Stimulated activated CD8-positive, alpha-beta memory T cell treated with anti-CD3 and anti-CD28 coated beads, Interleukin-2, amount 100 ng/mL, for 48 hours (primary cell): ENCODE measurements at regions not wholly inside any gene's neighbourhood (a gene's known extent, or its start where the extent isn't known, plus 50 kb on each side); places are given as distances from the start of the nearest gene placed in this dataset.
"Not testable (repeated sequence)": the region's sequence is repeated elsewhere in the genome, so short reads cannot be mapped to it uniquely, and the experiment has no call there.

ENCODE experiments used
- DNase-seq, 2 donors: peaks; one replicate each; pipeline ENCODE4 v3.0.0-alpha.2; 2020; ENCODE audit warnings: low read depth in 2 of 2

- DNase-seq = no peak
Measured at GRCh38 chr19:5290336-5291262, 50.0 kb downstream of the PTPRS start.

DNA sequence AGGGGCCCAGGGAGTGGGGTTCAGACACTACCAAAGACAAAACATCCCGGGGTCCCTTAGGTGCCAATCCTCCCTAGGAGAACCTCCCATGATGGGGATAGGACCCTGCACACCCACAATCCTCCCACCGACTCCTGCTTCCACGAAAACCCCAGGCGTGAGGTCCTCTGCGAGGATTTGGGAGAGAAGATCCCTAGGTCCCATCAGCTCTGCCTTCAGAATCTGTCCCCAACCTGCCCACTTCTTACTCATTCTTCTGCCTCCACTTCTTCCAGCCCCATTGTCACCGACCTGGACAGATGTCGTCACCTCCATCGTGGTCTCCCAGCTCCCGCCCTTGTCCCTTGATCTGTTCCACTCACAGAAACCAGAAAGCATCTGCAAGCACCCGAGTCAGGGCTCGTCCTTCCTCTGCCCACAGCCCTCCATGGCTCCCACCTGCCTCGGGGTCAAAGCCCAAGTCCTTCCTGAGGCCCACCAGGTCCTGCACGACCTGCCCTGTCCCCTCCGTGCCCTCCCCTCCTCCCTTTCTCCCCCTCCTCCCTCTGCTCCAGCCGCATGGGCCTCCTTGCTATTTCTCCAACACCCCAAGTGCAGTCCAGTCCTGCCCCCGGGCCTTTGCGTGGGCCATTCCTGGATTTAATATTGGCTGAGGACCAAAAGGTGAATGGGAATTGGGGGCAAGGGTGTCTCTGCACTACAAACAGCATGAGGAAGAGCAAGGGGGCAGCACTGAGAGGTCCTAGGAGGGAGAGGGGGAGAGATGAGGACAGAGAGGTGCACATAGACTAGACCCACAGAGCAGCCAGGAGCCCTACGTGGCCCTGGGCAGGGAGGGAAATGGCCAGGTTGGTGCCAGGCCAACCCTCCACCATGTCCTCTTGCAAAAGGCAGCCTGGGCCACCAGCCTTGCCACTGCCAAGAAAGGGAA, 51.3 kb downstream of the PTPRS start:
- no peak for DNase-seq

DNA sequence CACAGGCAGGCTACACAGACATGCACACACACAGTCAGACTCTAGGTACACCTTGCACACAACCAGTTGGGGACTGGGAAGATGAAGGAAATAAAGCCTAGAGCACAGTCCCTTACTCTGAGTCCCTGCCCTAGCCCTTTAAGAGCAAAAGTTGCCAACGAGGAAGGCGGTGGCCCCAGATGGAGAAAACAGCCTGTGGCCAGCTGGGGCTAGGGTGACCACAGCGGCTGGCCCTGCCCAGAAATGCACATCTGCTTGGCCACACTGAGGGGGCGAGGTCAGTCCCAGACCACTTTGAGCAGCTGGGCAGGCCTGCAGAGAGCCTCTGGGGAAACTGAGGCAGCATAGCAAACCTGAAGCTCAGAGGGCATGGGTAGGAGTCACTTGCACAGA, 52.3 kb downstream of the PTPRS start:
- no peak for DNase-seq

DNA sequence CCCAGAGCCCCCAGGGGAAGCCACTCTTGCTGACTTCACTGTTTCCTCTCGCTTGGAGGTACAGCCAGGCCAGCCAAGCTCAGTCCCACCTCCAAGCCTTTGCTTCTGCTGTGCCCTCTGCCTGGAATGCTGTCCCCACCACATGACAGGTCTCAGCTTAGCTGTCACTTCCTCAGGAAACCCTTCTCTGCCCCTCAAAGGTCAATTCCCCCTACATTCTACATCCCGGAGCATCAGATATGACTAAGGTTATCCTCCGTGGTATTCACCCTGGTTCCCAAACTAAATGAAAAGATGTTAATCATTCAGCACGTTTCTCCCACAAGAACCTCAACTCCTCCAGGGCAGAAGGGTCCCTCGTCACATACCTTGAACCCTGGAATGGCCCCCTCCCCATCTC, 53.5 kb downstream of the PTPRS start:
- DNase-seq = no peak

GRCh38 chr19:5286465-5287029, 54.1 kb downstream of the PTPRS start:
- no peak for DNase-seq

DNA sequence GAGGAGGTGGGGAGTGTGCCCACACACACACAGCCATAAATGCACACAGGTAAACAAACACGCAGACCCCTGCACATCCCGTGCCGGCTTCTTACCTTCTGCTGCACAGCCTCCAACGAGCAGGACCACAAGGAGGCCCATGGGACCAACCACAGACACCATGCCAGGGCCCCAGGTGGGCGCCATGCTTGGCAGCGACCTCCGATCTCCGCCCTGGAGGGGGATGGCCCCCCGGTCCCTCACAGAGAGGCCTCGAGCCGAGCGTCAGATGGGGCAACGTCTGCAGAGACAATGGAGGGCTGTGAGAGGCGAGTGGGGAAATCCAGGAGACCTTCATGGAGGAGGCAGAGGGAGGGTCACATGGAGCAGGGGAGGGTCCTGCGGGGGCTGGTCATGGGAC, 54.7 kb downstream of the PTPRS start:
- no peak for DNase-seq

DNA sequence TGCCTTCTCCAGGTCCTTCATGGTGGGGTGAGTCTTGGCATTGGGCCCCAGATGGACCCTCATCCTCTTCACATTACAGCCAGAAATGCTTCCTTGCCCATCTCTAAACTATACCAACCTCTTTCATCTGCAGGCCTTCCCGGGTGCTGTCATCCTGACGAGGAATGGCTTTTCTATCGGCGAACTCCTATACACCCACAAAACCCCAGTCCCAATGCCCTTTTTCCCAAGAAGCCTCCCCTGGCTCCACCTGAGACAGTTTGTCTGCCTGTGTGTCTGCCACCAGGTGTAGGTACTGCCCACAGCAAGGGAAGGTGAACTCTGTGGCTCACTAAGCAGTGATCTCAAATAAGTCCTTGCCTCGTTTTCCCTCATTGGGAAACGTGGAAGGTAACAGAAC, 55.3 kb downstream of the PTPRS start:
- no peak for DNase-seq

GRCh38 chr19:5282901-5283300, 57.7 kb downstream of the PTPRS start:
- no peak for DNase-seq

DNA sequence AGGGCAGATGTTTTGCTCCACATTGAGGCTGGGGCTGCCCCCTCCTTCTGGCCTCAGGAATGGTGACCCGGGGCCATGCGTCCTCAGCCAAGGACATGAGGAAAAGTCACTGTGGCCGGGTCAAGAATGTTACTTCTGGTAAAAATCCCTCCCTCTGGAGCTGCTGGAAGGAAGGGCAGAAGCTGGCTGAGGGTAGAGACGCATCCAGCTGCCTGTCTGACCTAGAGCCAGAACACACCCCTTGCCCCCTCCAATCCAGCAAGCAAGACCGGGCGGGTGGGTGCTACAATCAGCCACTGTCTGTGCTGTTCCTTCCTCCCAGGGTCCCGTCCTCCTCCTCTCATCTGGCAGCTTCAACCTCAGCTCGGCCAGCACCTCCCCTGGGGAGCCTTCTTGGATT, 59.0 kb downstream of the PTPRS start:
- DNase-seq = no peak

GRCh38 chr19:5275668-5276067, 64.9 kb downstream of the PTPRS start:
- not testable (repeated sequence) for DNase-seq

- no peak for DNase-seq
Measured at GRCh38 chr19:5273782-5274181, 66.8 kb downstream of the PTPRS start.

DNA sequence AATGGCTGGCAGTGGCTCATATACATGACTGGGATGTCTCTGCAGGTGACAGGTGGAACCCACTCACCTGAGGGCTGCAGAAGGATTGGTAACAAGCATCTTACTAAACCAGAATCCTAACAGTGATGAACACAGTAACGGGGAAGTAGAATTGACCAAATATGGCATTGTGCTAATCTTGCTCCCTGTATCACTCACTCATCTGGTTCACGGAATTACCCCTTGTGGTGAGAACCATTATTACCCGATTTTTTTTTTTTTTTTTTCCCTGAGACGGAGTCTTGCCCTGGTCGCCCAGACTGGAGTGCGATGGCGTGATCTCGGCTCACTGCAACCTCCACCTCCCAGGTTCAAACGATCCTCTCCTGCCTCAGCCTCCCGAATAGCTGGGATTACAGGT, 69.5 kb downstream of the PTPRS start:
- no peak for DNase-seq

DNA sequence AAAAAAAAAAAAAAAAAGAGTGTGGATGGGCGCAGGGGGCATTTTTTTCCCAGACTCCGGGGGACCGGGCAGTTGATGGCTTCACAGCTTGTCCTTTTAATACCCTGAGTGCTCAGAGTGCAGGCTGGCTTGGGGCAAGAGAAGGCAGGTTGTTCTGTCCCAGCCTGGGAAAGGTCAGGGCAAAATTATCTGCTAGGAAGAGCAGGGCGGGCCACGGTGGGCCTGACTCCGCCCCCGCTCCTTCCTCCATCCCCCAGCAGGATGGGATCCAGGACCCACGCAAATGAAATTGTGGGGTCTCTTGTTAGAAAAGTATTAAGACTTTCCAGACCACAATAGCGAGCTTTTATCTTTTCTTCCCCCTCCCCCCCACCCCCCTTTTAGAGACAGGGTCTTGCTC, 70.7 kb downstream of the PTPRS start:
- DNase-seq = no peak

DNA sequence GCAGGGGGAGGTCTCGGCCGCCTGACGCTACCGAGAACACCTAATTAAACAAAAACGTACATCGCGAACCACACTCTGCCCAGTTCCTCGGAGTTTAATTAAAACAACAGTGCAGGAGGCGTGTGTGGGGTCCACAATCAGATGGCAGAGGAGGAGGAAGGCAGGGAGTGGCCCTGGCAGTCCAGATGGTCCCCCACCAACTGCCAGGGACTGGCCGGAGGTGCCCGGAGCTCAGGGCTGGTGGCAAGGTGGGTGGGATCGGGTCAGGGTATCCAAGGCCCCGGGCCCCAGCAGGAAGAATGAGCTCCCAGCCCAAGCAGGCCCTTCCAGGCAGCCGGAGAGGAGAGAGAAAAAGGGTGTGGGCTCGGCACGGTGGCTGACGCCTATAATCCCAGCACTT, 71.3 kb downstream of the PTPRS start:
- no peak for DNase-seq

GRCh38 chr19:5268801-5269200, 71.8 kb downstream of the PTPRS start:
- no peak for DNase-seq

DNA sequence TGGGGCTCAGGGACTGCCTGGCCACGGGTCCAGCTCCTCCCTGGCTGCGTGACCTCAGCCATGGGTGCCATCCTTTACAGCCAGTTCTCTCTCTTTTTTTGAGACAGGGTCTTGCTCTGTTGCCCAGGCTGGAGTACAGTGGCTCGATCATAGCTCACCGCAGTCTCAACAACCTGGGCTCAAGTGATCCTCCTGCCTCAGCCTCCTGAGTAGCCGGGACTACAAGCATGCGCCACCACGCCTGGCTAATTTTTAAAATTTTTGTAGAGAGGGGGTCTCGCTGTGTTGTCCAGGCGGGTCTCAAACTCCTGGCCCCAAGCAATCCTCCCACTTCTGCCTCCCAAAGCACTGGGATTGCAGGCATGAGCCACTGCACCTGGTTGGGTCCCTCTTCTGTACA, 75.4 kb downstream of the PTPRS start:
- no peak for DNase-seq

DNA sequence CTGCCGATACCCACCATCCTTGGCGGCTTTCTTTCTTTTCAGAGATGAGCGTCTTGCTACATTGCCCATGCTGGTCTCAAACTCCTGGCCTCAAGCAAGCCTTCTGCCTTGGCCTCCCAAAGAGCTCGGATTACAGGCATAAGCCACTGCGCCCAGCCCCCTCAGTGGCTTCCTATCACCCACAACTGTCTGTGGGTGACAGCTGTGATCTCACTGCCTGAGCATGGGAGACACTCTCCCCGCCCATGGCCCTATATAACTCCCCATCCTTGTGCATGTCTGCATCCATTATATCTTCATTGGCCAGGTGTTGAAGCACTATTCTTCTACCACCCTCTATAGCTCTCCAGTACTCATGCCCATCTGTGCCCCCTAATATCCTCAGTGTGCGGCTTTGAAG, 76.2 kb downstream of the PTPRS start:
- DNase-seq = no peak

- no peak for DNase-seq
Measured at GRCh38 chr19:5263615-5264014, 77.0 kb downstream of the PTPRS start.

- DNase-seq = no peak
Measured at GRCh38 chr19:5262721-5263120, 77.9 kb downstream of the PTPRS start.

DNA sequence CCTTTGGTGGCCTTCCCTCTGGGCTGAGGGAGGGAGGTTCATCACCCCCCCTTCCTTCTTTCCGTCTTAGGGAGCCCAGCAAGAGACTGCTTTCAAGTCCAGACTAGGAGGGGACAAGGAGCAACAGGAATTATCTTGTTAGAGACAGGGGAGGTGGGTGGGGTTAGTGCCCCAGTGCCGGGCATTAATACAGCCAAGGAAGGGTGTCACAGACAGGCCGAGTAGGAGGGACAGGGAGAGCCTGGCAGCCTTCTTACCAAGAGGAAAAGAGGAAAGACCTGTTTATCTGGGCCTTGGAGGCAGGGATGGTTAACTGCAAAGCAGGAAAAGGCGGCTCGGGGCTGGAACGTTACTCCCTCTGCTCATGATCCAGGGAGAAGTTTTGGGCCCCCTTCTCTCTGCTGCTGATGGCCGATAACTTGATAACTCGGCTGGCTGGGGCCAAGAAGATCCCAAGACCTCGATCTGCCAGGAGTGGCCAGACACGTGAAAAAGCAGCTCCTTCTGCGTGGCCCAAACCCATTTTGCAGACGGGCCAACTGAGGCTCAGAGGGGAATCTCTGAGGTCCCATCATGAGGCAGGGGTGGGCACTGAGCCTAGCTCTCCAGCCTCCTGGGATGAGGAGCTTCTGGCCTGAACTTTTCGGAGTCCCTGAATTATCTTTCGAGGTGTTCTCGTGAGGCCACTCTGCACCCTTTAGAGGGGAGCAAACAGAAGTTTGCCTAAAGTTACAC, 79.3 kb downstream of the PTPRS start:
- DNase-seq = no peak

DNA sequence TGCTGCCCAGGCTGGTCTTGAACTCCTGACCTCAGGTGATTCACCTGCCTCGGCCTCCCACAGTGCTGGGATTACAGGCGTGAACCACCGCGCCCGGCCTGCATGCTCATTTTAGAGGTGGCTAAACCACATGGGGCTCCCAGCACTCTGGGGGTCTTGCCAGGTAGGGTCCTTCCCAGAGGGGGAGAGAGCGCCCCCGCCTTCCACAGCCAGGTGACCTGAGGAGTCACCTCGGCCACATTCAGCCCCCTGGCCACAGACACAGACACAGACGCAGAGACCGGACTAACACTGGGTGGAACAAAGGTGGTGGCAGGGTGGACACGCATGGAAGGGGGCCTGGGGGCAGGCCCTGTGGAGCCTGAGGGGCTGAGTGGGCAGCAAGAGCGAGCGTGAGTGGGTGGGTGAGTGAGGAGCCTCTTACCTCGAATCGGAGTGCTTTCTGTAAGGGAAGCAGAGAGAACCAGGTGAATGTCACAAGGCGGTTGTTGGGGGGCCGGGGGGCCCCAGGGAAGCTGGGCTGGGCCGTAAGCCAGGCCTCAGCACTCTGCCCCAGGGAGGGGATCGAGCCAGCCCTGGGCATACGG, 80.1 kb downstream of the PTPRS start:
- no peak for DNase-seq
